ENCODE measurements at regions not wholly inside any gene's neighbourhood (a gene's known extent, or its start where the extent isn't known, plus 50 kb on each side); places are given as distances from the start of the nearest gene placed in this dataset.

- Histone ChIP-seq H4K91ac (ENCODE audit: low read length) (no peak overlapping the region), H4K8ac (ENCODE audit: low read length) (no peak overlapping the region), H2BK5ac (ENCODE audit: low read depth, low read length, poor library complexity, severe bottlenecking) (no peak overlapping the region), H2AFZ (ENCODE audit: low read depth, low read length) (no peak overlapping the region), H3K36me3 (ENCODE audit: control insufficient read depth in 1 of 2, insufficient read depth in 2 of 2, low read depth in 1 of 2, low read length in 2 of 2) (no peaks in the 10 kb centered on the region), H3K4me1 (ENCODE audit: control insufficient read depth, insufficient read depth, low read depth, low read length) (no peaks in the 10 kb centered on the region), H2BK15ac (ENCODE audit: low read depth, poor library complexity, severe bottlenecking) (no peak overlapping the region), H3K4me2 (ENCODE audit: low read length, poor library complexity, severe bottlenecking) (no peak overlapping the region), H3K18ac (ENCODE audit: low read depth in 1 of 2, low read length in 2 of 2) (no peak overlapping the region), H3K9me3 (ENCODE audit: control insufficient read depth, low read length) (no peaks in the 10 kb centered on the region), H3K23ac (ENCODE audit: low read length in 2 of 2) (no peak overlapping the region), H2BK120ac (ENCODE audit: low read depth, low read length) (no peak overlapping the region), H2AK5ac (ENCODE audit: low read length, severe bottlenecking) (no peak overlapping the region), H3K79me1 (replicated peaks; ENCODE audit: low read length, poor library complexity, severe bottlenecking) (no peaks in the 10 kb centered on the region), H3K27ac (ENCODE audit: low read length, poor library complexity, severe bottlenecking) (no peak overlapping the region), H3K14ac (ENCODE audit: low read length in 2 of 2) (no peak overlapping the region), H3K4ac (ENCODE audit: low read depth in 1 of 2, low read length in 2 of 2) (no peak overlapping the region), H2BK12ac (ENCODE audit: low read length in 2 of 2) (no peak overlapping the region), H3K4me3 (ENCODE audit: insufficient read depth in 1 of 2, low read depth in 1 of 2, low read length in 2 of 2) (no peak overlapping the region), H3K27me3 (ENCODE audit: control insufficient read depth in 1 of 2, insufficient read depth in 1 of 2, low read length in 2 of 2) (peaks cover 0 to 5% of the 10 kb centered on the region in 2 experiments), H3K9ac (ENCODE audit: low read length) (no peak overlapping the region)
- 73% methylated on average over 2 of the region's 2 CpGs for WGBS
- no peak for DNase-seq
Observed at GRCh38 chr1:177525176-177525575, 354.4 kb downstream of the BRINP2 start.

DNA sequence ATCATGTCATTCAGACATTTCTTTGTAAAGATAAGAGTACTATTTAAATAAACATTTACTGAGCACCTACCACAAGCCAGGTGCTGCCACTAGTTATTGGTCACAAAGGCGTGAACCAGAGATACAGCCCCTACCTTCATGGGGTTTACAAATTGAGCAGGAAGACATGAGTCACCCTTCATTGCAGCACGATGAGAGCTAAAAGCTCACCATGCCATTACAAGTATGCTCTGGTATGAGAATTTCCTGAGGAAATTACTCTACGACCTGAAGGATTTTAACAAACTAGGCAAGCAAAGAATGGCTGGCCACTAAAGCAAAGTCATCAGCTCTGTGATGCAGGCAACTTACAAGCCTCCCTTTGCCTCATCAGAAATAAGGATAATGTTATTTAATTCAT lies 346.8 kb downstream of the BRINP2 start:
- no peaks in the 10 kb centered on the region for H3K36me3 ChIP-seq (ENCODE audit: control insufficient read depth in 1 of 2, insufficient read depth in 2 of 2, low read depth in 1 of 2, low read length in 2 of 2)
- no peak overlapping the region for H2BK12ac ChIP-seq (ENCODE audit: low read length in 2 of 2)
- H3K9ac ChIP-seq (ENCODE audit: low read length): no peak overlapping the region
- H2BK15ac ChIP-seq (ENCODE audit: low read depth, poor library complexity, severe bottlenecking): no peak overlapping the region
- H3K4ac ChIP-seq (ENCODE audit: low read depth in 1 of 2, low read length in 2 of 2): no peak overlapping the region
- H4K8ac ChIP-seq (ENCODE audit: low read length): no peak overlapping the region
- no peak overlapping the region for H3K27ac ChIP-seq (ENCODE audit: low read length, poor library complexity, severe bottlenecking)
- no peak overlapping the region for H3K4me2 ChIP-seq (ENCODE audit: low read length, poor library complexity, severe bottlenecking)
- no peak overlapping the region for H4K91ac ChIP-seq (ENCODE audit: low read length)
- no peak overlapping the region for H3K4me3 ChIP-seq (ENCODE audit: insufficient read depth in 1 of 2, low read depth in 1 of 2, low read length in 2 of 2)
- no peak overlapping the region for H3K18ac ChIP-seq (ENCODE audit: low read depth in 1 of 2, low read length in 2 of 2)
- H3K4me1 ChIP-seq (ENCODE audit: control insufficient read depth, insufficient read depth, low read depth, low read length): no peaks in the 10 kb centered on the region
- DNase-seq: peak; percentile 47
- 6% methylated on average over 2 of the region's 3 CpGs for WGBS
- H2AFZ ChIP-seq (ENCODE audit: low read depth, low read length): no peak overlapping the region
- H2BK120ac ChIP-seq (ENCODE audit: low read depth, low read length): no peak overlapping the region
- H3K23ac ChIP-seq (ENCODE audit: low read length in 2 of 2): no peak overlapping the region
- no peak overlapping the region for H2AK5ac ChIP-seq (ENCODE audit: low read length, severe bottlenecking)
- no peaks in the 10 kb centered on the region for H3K9me3 ChIP-seq (ENCODE audit: control insufficient read depth, low read length)
- H2BK5ac ChIP-seq (ENCODE audit: low read depth, low read length, poor library complexity, severe bottlenecking): no peak overlapping the region
- no peak overlapping the region for H3K14ac ChIP-seq (ENCODE audit: low read length in 2 of 2)
- no peaks in the 10 kb centered on the region for H3K79me1 ChIP-seq (replicated peaks; ENCODE audit: low read length, poor library complexity, severe bottlenecking)
- peaks cover 0 to 2% of the 10 kb centered on the region in 2 experiments for H3K27me3 ChIP-seq (ENCODE audit: control insufficient read depth in 1 of 2, insufficient read depth in 1 of 2, low read length in 2 of 2)

- Histone ChIP-seq H4K8ac (ENCODE audit: low read length) (no peak overlapping the region), H3K36me3 (ENCODE audit: control insufficient read depth in 1 of 2, insufficient read depth in 2 of 2, low read depth in 1 of 2, low read length in 2 of 2) (no peaks in the 10 kb centered on the region), H3K27me3 (ENCODE audit: control insufficient read depth in 1 of 2, insufficient read depth in 1 of 2, low read length in 2 of 2) (no peaks in the 10 kb centered on the region), H3K9ac (ENCODE audit: low read length) (no peak overlapping the region), H3K18ac (ENCODE audit: low read depth in 1 of 2, low read length in 2 of 2) (no peak overlapping the region), H3K4ac (ENCODE audit: low read depth in 1 of 2, low read length in 2 of 2) (no peak overlapping the region), H2BK12ac (ENCODE audit: low read length in 2 of 2) (no peak overlapping the region), H3K14ac (ENCODE audit: low read length in 2 of 2) (no peak overlapping the region), H3K9me3 (ENCODE audit: control insufficient read depth, low read length) (no peaks in the 10 kb centered on the region), H2AFZ (ENCODE audit: low read depth, low read length) (no peak overlapping the region), H3K4me1 (ENCODE audit: control insufficient read depth, insufficient read depth, low read depth, low read length) (no peaks in the 10 kb centered on the region), H2BK15ac (ENCODE audit: low read depth, poor library complexity, severe bottlenecking) (no peak overlapping the region), H2BK120ac (ENCODE audit: low read depth, low read length) (no peak overlapping the region), H3K4me3 (ENCODE audit: insufficient read depth in 1 of 2, low read depth in 1 of 2, low read length in 2 of 2) (no peak overlapping the region), H3K27ac (ENCODE audit: low read length, poor library complexity, severe bottlenecking) (no peak overlapping the region), H3K23ac (ENCODE audit: low read length in 2 of 2) (no peak overlapping the region), H4K91ac (ENCODE audit: low read length) (no peak overlapping the region), H3K79me1 (replicated peaks; ENCODE audit: low read length, poor library complexity, severe bottlenecking) (no peaks in the 10 kb centered on the region), H2AK5ac (ENCODE audit: low read length, severe bottlenecking) (no peak overlapping the region), H2BK5ac (ENCODE audit: low read depth, low read length, poor library complexity, severe bottlenecking) (no peak overlapping the region), H3K4me2 (ENCODE audit: low read length, poor library complexity, severe bottlenecking) (no peak overlapping the region)
- DNase-seq: no peak
Observed at GRCh38 chr1:177514207-177514606, 343.4 kb downstream of the BRINP2 start.

GRCh38 chr1:177511036-177511435 lies 340.3 kb downstream of the BRINP2 start:
- Histone ChIP-seq H3K4me1 (ENCODE audit: control insufficient read depth, insufficient read depth, low read depth, low read length) (no peaks in the 10 kb centered on the region), H2BK12ac (ENCODE audit: low read length in 2 of 2) (no peak overlapping the region), H2AFZ (ENCODE audit: low read depth, low read length) (no peak overlapping the region), H3K4me2 (ENCODE audit: low read length, poor library complexity, severe bottlenecking) (no peak overlapping the region), H4K8ac (ENCODE audit: low read length) (no peak overlapping the region), H3K79me1 (replicated peaks; ENCODE audit: low read length, poor library complexity, severe bottlenecking) (no peaks in the 10 kb centered on the region), H2BK15ac (ENCODE audit: low read depth, poor library complexity, severe bottlenecking) (no peak overlapping the region), H2BK5ac (ENCODE audit: low read depth, low read length, poor library complexity, severe bottlenecking) (no peak overlapping the region), H3K36me3 (ENCODE audit: control insufficient read depth in 1 of 2, insufficient read depth in 2 of 2, low read depth in 1 of 2, low read length in 2 of 2) (no peaks in the 10 kb centered on the region), H4K91ac (ENCODE audit: low read length) (no peak overlapping the region), H3K18ac (ENCODE audit: low read depth in 1 of 2, low read length in 2 of 2) (no peak overlapping the region), H3K4me3 (ENCODE audit: insufficient read depth in 1 of 2, low read depth in 1 of 2, low read length in 2 of 2) (no peak overlapping the region), H2AK5ac (ENCODE audit: low read length, severe bottlenecking) (no peak overlapping the region), H3K27ac (ENCODE audit: low read length, poor library complexity, severe bottlenecking) (no peak overlapping the region), H3K9me3 (ENCODE audit: control insufficient read depth, low read length) (peaks cover 5% of the 10 kb centered on the region), H3K9ac (ENCODE audit: low read length) (no peak overlapping the region), H3K27me3 (ENCODE audit: control insufficient read depth in 1 of 2, insufficient read depth in 1 of 2, low read length in 2 of 2) (no peaks in the 10 kb centered on the region), H3K23ac (ENCODE audit: low read length in 2 of 2) (no peak overlapping the region), H2BK120ac (ENCODE audit: low read depth, low read length) (no peak overlapping the region), H3K4ac (ENCODE audit: low read depth in 1 of 2, low read length in 2 of 2) (no peak overlapping the region), H3K14ac (ENCODE audit: low read length in 2 of 2) (no peak overlapping the region)
- WGBS: 72% methylated on average over 3 of the region's 5 CpGs
- no peak for DNase-seq

All from mesenchymal stem cell (in vitro differentiated cells and primary cell).